Adrenal gland (tissue), 5 donors: ENCODE measurements at regions not wholly inside any gene's neighbourhood (a gene's known extent, or its start where the extent isn't known, plus 50 kb on each side); places are given as distances from the start of the nearest gene placed in this dataset.

Experiments used
- POLR2A ChIP-seq, 2 donors: fragments of 450-650 bp; IDR thresholded peaks; one replicate each; pipeline ENCODE4 v1.6.1; 2017; ENCODE audit warnings: antibody characterized with exemption in 2 of 2, mild to moderate bottlenecking in 2 of 2, moderate library complexity in 1 of 2
- TF ChIP-seq, protein P1 (sequence below), 6 experiments: fragments of 450-650 bp in 4 of 6; fragments of 200-600 bp in 2 of 6; sonication (generic) in 1 of 6; IDR thresholded peaks; 1 replicate in 5 of 6; 2 replicates in 1 of 6; pipeline versions ENCODE4 v1.5.1 to v1.8.0; 2016 to 2021; ENCODE audit warnings: antibody characterized with exemption in 6 of 6, mild to moderate bottlenecking in 2 of 6, moderate library complexity in 1 of 6
- donor health status: DM: no; HTN: no; CAD: no.

DNA sequence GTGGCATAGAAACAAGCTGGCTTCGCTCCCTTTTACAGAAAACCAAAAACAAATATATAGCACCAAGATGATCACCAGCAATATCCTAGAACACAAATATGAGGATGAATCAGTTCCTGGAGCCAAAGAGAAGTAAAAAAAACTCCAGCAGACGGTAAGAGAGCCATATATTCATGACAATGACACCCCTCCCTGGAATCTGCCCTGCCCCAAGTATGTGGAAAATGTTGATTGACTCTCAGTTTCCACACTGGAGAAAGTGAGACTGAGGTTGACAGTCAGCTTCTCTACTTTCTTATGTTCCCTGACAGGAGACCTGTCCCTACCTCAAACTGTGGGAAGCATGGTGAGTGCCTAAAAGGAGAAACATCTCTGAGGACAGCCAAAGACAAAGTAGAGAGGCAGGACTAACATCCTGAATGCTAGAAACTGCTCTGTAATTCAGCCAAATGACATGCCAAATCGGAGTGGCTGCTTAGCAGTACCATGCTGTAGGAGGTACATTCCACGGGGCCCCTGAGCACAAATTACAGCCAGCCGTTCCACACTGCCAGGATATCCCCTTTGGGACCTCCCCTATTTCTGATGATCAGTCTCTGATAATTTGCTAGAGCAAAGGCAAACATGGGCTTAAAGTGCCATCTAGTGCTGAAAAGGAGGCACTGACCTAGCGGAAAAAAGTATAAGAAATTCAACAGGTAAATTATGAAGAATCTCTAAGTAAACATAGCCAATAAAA lies 424.0 kb upstream of the RGMB start:
- no peak for TF ChIP-seq POLR2A (IDR thresholded peaks at IDR 0.05)
- TF ChIP-seq, protein P1, sequence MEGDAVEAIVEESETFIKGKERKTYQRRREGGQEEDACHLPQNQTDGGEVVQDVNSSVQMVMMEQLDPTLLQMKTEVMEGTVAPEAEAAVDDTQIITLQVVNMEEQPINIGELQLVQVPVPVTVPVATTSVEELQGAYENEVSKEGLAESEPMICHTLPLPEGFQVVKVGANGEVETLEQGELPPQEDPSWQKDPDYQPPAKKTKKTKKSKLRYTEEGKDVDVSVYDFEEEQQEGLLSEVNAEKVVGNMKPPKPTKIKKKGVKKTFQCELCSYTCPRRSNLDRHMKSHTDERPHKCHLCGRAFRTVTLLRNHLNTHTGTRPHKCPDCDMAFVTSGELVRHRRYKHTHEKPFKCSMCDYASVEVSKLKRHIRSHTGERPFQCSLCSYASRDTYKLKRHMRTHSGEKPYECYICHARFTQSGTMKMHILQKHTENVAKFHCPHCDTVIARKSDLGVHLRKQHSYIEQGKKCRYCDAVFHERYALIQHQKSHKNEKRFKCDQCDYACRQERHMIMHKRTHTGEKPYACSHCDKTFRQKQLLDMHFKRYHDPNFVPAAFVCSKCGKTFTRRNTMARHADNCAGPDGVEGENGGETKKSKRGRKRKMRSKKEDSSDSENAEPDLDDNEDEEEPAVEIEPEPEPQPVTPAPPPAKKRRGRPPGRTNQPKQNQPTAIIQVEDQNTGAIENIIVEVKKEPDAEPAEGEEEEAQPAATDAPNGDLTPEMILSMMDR (IDR thresholded peaks at IDR 0.05), result peak in 1 of 6 experiments; percentile 4
